ENCODE measurements at regions not wholly inside any gene's neighbourhood (a gene's known extent, or its start where the extent isn't known, plus 50 kb on each side); places are given as distances from the start of the nearest gene placed in this dataset.

DNA sequence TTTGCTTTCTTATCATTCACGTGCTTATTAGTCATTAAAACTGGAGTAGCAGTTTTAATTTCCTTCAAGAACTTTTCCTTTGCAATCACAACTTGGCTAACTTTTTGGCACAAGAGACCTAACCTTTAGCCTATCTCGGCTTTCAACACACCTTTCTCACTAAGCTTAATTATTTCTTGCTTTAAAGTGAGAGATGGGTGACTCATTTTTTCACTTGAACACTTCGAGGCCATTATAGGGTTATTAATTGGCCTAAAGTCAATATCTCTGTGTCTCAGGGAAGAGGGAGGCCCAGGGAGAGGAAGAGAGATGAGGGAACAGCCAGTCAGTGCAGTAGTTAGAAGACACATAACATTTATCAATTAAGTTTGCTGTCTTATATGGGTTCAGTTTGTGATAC is 289.8 kb downstream of the RBM43 start:
- DNase-seq = no peak

DNA sequence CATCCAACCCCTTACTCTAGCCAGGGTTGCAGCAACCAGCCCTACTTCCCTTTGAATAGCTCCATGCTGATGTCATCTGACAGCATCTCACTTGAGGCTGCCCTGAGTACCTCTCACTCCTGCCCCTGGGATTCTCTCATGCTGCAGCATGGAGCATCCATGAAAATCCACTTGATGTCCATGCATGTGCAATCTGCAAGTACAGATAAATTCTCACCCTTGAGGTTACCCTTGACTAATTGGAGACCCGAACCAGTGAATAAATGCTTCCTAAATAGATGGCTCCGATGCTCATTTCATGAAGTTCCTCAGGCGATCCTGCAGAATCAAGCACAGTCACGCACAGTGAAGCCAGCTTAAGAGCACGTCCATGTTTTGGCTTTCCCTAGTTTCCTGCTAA is 298.3 kb downstream of the RBM43 start:
- DNase-seq = no peak

GRCh38 chr2:150955231-150955630 is 306.4 kb downstream of the RBM43 start:
- no peak for DNase-seq

DNA sequence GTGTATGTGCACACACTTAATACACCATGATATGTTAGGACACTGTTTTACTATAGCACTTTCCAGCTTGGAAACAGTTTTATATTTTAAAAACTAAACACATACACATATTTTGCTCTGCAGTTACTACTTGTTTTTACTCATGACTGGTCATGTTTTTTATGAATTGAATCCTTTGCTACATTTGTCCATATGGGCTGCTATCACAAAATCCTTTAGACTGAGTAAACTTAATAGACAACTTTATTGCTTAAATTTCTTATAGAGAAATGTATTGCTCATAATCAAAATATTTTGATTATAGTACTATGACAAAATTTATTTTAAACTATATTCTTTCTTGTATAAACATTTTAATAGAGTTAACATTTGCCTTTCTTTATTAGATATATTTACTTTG is 314.8 kb downstream of the RBM43 start:
- DNase-seq = no peak

DNA sequence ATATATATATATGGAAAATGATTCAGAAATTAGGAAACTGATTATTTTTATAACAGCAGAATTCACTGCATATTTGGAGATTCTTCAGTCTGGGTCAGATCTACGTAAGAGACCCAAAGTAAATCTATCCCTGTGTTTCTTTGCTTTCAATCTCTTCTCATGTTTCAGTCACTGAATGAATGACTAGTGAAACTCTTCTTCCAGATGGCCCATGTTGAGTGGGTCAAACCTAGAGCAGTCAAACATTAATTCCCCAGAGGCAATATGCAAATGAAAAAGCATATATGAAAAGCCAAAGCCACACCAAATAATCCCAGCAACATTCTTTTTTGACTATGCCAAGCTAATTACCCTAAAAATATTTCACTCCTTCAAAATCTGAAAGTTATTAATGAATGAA is 317.3 kb downstream of the RBM43 start:
- no peak for DNase-seq

DNA sequence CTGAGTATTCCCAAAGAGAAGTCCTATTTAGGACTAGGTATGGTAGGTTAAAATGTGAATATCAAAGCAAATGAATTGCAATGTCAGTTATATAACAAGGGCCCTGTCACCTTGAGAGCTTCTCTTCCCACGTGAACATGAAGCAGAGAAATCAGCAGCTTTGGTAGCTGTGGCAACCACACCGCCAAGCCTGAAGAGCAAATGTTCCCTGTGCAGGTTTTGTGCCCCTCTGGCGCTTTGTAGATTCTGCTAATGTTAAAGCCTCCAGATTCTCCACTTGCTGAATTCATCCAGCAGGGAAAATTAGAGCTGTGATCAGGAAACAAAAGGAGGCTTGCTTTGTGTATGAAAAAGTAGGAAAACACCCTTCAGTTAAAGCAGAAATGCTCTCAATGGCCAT is 322.6 kb downstream of the RBM43 start:
- DNase-seq = no peak

GRCh38 chr2:150938527-150938926 is 323.1 kb downstream of the RBM43 start:
- DNase-seq = no peak

GRCh38 chr2:150937030-150937429 is 324.6 kb downstream of the RBM43 start:
- no peak for DNase-seq

DNA sequence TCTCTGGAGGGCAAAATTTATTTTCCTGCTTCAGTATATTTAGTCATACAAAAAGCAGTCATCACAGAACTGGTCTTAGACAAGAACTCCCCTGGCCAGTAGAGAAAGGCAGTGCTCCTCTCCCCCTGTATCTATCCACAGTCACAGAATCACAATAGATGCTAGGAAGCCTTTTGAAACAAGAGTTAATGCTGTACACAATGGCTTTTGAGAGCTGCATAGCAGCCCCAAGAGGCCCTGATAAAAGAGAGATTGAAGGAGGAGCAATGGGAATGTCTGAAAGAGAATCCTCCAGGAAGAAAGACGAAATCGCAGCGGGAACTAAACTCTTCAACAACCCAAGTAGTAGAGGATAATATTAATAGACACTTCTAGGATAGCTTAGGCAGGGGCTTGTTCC is 330.2 kb downstream of the RBM43 start:
- DNase-seq = no peak

DNA sequence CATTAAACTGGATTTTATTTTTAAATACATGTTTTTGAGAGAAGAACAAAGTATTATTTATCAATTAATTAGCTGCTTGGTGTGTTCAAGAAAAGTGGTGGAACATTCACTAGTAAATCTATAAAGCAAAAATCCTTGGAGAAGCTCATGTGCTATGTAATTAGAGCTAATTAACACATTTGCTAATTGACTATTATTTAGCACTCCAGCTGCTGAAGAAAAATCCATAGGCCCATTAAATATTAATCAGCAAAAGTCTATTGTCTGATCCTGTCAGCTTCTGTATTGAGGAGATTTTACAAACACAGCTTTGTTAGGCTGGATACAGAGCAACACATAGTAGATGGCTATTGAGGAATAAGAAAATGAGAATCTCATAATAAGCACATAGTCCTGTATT is 336.1 kb downstream of the RBM43 start:
- no peak for DNase-seq

DNA sequence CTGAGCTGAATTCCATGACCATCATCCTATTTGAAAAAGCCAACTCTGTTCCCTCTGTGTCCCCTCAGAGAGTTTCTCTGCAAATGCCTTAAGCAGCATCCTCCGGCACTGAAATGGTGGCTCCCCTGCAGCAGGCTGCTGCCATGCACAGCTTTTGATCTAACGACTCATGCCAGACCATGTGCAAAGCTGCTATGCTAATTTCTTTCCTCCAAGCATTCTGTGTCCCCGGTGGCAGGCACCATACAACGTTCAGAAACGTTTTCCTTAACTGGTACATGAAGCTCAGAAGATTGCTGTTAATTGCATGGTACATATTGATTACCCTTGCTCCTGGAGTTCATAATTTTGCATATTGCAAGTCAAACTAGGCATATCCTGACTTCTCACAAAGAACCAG is 336.8 kb downstream of the RBM43 start:
- no peak for DNase-seq

DNA sequence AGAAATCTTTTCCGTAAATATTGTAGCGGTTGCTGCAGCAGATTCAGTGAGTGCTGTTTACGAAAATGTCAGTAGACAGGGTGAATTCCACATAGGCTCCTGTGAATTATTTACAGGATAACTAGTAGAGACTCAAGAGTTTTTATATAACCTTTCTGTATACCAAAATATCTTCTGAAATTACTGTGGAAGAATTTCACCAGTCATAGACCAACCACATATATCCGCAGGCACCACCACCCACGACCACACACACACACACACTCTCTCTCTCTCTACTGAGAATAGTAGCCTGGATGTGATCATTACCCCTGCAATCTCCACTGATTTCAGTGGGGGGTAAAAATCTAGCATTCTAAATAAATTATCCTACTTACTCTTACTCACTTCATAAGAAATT is 341.8 kb downstream of the RBM43 start:
- no peak for DNase-seq

GRCh38 chr2:150917961-150918713 is 343.5 kb downstream of the RBM43 start:
- DNase-seq = no peak

DNA sequence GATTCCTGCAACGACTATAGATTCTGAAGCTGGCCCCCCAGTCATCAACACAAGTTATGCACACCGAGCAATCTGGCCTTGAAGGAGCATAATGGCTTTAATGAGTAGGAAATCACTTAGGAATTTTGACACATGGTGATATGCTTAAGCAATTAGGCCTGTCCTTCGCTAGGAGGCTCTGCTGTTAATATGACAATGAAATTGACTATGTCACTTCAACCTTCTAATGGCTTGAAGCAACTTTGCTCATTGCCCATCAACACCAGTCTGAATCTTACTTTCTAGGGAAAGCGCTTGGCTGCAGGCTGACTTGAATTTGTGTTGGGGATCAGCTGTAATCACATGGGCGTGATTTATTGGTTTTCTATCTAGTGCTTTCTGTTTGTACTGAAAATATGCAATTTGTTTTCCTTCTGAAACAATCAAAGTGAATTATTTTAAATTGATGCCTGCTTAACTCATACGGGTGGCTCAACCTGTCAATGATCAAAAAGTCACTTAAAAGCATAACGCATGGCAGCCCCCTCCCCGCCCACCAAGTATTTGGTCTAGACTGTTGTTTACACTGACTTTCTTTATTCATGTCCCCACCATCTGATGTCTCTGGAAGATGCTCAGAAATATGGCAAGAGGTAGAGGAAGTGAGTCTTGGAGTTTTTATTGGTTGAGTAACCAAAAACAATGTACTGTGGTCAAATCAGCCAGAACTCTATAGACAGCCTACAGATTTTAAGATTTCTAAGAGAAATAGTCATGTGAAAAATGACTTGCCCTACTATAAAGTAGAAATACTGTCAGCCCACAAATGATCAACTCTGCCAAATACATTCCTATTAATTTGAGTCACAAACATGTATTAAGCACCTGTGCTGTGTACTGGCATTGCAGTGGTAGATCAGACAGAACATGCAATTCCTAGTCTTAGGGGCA is 344.9 kb downstream of the RBM43 start:
- DNase-seq = no peak

DNA sequence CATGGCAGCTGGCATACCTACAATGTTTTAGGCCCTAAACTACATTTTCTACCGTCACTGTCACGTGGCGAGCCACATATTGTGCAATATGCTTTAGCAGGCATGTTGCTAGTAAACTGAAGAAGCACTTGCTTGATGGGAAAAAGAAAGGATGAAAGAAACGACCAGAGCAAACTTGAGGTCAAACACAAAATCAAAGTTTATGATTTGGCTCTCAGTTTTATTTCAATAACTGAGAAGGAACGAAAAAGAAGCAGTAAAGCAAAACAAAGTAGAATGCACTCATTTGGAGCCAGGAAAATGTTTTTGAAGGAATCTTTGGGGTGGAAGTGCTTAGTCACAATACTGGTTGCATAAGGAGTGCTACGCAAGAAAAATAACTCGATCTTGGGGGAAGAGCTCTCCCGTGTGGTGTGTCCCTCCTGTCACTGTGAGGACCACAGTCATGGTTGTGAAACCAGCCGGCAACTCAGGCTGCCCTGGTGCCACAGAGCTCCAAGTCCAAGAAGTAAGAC is 349.8 kb downstream of the RBM43 start:
- peak in 1 of 2 donors; percentile 34 for DNase-seq

DNA sequence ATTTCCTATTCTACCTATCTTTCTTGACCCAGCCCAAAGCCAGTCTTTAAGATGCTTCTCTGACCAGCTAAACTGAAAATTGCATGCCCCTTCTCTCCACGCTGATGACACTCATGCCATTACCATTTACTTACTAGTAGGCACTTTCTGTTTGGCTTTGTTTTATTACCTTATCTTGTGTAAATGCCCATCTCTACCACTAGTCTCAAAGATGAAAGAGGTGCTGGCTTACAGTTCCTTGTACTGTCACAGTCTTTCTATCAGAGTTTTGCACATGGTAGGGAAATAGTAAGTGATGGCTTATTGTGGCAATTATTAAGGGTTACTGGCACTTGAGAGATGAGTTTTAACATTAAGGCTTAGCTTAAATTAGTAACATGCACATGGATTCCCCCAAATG is 352.1 kb downstream of the RBM43 start:
- DNase-seq = no peak

DNA sequence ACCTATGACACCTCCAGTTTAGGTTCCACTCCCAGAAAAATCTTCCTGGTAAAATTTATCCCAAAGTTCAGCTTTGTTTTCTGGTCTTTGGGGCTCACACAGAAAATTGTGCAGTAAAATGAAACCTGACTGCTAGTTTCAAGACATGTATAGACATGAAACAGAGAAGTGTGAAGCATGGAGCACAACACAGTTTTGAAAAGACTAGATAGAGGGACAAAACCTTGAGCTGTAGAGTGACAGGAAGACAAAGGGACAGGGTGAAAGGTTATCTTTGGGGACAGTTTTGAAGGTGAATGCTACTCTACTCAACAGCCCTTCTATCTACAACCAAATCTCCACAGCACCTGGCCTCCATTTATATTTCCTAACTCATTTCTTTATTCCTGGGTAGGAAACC is 352.6 kb downstream of the RBM43 start:
- DNase-seq = no peak

- DNase-seq = no peak
These were observed 354.2 kb downstream of the RBM43 start for GRCh38 chr2:150907466-150907865.

DNA sequence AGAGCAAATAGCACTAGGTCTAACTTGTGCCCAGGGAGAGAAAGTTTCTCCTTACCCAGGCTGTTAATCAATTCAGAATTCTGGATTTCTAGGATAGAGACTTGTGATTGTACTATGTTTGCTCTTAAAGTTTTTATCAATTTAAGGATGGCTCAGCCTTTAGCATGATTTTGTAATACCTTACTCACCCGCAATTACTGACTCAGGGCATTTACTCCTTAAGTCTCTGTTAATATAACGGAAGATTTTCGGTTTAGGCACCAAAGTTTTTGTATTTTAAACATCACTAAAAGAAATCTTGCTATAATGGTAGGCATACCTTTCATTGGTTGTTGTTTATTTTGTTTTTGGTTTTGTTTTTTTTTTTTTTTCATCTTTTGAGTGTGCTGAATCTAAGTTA is 358.2 kb downstream of the RBM43 start:
- DNase-seq = no peak

DNA sequence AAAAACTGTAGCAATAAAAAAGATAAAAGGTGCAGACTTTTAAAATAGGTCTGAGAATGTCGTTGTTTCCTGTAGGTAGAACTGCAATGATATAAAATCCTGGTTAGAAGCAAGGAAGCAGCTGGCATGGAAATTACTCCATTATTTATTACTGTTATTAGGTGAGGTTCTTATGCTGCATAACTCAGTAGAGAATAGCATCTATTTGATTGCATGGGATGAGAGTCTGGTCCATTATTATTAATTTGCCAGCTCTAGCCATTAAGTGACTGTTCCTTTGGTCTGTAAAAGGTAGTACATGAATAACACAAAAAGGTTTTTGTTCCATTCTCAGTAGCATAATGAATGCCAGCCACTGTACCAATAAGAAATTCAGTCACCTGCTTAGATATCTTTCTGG is 358.6 kb downstream of the RBM43 start:
- DNase-seq = no peak

DNA sequence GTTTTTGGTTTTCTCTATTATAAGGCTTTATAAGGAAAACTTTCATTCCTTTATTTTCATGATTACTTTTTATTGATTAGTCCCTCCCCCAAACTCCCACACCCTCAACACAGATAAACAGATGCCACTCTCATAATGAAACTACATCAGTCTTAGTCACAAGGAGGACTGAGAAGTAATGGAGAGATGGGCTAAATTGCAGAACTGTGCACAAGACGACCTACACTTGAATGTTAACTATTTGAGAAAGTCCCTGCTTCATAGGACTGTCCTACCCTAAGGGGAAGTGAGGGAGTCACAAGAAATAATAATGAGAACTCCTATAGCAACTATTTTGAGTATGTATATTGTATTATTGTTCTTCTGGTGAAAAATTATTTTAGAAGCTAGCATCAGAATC is 360.8 kb downstream of the RBM43 start:
- no peak for DNase-seq

DNA sequence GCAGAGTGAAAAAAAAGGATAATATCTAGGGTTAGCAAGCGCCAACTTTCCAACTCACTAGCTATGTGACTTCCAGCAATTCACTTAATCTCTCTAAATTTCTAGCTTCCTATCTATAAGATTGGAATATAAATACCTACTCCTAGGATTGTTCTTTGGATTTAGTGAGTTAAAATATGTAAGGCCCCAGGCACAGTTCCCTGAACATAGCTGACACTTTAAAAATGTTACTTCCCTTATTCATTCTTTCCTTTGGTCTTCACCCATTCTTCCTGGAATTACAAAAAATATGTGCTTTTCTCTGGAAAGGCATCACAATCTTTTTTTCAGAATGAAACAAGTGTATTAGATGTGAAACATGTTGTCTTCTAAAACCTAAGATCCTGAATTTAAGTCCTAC is 365.7 kb downstream of the RBM43 start:
- no peak for DNase-seq

DNA sequence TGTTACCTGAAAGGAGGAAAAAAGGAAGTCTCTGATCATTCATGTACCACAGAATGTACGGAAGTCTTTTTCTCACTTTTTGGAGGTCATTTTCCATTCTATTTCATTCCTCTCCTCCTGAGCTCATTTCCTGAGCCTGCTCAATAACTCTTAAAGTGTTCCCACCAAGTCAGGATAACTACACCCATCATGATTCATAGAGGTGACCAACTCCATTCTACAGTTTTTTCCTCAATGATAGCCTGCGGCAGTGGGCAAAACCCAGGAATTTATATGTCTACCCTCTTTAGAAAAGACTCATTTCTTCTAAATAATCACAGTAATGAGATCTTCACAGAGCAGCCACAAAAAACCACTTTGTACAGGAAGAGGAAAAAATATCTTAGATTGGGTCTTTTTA is 372.5 kb downstream of the RBM43 start:
- no peak for DNase-seq

DNA sequence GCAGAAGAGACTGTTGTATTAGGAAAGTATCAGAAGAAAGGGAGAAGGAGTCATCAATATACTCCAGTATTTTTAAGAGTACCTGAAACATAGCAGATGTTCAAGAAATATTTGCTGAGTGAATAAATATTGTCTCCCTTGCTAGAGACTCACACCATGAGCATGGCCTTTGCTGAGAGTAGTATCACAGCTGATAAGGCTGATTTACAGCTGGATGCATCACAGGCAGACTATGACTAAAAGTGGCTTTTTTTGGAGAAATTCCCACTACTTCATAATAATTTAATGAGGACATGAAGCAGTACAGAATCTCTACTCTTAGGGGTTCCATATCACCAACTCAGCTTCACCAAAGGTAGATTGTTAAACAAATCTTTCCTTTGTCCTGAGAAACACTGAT is 373.3 kb downstream of the RBM43 start:
- no peak for DNase-seq
